Fibroblast of upper back skin (primary cell): ENCODE measurements at regions not wholly inside any gene's neighbourhood (a gene's known extent, or its start where the extent isn't known, plus 50 kb on each side); places are given as distances from the start of the nearest gene placed in this dataset.
A peak's percentile ranks its signal among the peaks of the same experiment; 100 is the strongest.

Experiments
- DNase-seq: peaks from one replicate; pipeline ENCODE4 v3.0.0-alpha.2; 2013

DNA sequence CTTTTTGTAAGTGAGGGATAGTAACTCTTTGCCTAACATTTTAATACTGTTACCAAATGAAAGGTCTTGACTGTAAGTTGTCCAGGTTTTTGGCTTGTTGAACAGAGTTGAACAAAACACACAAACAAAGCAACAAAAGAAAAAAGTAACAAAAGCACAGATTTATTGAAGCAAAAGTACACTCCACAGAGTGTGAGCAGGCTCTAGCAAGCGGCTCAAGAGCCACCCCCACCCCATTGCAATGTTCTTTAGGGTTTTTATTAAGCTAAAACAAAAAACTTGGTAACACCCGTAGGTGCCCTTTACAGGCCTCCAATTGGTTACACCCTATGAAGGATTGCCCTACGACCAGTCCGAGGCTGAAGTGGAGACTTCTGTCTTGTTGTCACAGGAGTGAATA lies 197.4 kb upstream of the MAP3K1 start:
- no peak for DNase-seq

DNA sequence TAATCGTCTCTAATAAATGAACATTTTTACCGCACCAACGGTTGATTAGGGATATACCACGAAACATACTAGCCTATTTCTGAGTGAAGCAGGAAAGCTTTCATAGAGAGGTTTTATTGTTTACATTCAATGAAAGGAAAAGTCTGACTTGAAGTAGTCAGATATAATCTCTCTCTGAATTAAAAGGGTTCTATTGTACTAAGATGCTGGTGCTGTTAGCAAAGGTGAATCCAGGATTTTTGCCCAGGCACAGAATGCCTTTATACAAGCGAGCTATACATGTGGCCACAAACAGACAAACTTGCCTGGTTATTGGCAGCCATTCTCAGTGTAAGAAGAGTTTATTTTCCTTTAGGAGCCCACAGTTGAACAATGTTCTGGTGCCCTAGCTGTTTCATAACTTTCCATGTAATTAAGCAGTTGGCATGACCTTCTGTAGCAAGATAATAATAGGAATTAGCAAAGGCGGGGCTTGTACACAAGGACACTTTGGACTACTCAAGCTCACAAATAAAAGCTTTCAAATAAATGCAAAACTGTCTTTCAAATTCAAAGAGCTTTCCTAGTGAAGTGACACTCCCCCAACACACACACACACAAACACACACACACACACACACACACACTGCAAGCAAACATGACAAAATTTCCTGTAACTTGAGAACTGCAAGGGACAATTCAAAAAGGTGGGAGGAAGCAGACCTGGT lies 198.7 kb upstream of the MAP3K1 start:
- no peak for DNase-seq

DNA sequence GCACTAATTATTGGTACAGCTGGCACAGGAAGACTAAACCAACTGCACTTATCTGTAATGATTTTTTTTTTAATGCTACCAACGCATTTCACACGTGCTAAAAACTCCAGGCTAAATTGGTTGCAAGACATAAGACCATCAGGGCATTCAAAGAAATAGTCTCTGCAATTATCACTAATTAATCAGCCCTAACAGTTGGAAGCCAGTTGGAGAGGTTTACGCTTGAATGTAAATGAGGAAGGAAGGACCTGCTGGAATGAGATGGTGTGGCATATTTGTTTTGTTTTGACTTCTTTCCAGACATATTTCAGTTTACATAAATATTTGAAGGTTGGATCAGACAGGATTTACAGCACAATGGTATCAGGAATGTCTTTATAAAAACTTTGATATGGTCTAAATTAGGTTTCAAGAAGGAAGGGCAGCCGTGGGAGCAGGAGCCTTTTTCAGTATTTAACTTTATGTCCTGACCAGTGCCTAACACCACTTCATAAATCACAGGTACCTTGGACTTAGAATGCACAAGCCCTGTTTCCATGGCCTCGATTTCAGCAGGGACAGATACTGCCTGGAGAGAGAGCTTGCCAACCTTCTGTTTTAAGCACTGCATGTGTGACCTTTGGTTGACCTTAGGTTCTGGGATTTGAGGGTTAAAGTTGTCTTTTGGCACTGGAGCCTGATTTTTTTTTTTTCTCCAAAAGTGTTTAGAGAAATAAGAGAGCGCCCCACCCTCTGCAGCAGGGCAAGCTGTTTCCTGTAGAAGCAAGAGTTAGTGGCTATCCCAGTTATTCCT lies 199.8 kb upstream of the MAP3K1 start:
- no peak for DNase-seq

DNA sequence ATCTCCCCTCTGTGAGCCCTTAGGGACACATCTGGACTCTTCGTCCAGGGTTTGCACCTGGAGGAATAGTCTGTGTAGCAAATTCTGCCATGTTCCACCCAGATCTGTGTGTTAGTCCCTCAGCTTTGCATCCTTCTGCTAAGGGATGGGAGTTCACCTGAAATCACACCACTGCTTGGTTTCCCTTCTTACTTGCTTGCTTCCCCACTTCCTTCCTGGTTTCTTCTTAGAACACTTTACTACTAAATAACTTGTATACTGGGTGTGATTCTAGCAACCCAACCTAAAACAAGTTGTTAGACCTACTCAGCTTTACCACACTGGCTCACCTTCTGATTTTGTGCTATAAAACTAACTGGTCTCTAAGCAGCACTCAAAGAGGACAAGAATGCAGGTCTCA lies 202.6 kb upstream of the MAP3K1 start:
- DNase-seq, result no peak

DNA sequence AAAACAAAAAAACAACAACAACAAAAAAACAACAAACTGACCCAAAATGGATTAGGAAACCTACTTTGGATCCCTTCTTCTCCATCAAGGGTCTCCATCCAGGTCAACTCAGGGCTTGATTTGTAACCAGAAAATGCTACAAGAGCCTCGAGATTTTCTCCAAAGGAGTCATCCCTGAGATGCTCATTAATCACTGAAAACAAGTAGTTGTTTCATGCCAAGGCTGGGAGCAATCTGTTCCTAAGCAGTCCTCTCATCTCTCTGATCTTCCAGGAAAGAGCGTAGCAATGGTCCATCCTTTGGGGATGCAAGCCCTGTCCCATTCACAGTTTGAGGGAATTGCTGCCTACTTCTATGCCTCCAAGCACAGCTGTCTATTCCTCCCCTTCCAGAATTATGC lies 203.0 kb upstream of the MAP3K1 start:
- no peak for DNase-seq

DNA sequence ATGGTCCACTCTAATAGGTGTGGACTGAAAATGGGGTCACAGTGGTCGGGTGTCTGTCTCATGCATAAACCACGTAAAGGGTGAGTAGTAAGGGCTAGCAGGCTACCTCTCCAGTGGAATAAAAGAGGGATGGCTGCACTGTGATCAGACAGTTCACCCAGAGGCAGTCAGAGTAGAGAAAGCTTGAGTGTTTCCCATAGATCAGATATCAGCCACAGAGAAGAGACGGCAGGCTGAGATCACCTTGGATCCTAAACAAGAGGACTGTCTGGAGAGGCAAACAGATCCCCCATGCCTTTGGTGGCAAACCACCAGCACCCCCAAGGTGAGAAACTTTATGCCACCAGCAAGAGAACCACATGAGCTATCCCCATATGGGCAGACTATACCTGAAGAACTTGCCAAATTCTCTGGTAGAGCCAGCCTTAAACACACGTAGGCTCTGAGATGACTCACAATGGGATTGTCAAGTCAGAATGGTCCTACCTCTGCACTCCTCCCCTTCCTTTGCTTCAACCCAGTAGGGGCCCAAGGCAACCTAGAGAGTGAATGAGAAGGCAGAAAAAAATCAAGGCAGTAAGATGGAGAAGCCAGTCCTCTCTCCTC lies 205.2 kb upstream of the MAP3K1 start:
- DNase-seq, result no peak

DNA sequence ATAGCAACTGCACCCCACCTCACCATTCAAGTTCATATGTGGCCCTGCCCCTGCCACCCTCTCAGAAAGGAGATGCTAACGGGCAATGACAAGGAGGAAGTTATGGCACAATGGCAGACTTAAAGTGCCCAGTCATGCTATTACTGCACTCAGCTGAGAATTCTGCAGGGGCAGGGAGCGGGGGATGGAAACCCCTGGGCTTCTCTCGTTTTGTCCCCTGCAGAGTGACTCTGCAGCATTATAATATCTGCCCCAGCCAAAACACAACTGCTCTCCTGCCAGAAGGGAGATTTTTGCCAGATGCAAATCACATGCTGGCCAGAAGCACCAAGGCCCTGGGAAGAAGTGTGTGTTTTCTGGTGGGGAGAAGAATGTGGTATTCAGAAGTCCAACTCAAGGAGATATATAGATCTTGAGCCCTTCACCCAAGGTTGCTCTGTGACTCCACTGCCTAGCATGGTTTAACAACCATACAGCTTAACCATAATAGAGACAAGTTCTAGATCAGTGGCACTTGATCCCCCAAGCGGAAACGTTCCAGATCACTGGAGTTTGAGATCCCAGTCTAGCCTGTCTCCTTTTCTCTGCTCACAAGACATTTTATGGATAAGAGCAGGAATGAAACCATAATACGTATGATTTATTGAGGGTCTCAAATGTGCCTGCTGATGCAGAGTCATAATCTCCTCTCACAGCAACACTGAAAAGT lies 207.0 kb upstream of the MAP3K1 start:
- DNase-seq, result peak; percentile 68

DNA sequence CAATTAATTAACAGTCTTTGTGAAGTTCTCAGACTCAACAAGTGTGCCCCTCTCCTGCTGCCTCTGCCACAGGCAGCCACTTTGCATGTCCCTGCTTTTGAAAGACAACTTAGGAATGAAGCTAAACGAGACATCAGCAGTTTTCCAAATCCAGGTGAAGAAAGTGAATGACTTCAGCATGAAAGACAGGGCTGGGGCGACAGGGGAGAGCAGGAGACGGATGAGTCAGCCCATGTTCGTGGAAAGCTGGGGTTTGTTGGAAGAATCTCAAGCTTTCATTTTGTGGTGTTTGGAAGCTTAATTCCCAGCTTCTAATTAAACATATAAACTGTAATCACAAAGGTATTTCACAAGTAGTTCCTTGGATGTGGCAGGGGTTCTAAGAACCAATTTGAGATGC lies 207.8 kb upstream of the MAP3K1 start:
- peak; percentile 69 for DNase-seq

DNA sequence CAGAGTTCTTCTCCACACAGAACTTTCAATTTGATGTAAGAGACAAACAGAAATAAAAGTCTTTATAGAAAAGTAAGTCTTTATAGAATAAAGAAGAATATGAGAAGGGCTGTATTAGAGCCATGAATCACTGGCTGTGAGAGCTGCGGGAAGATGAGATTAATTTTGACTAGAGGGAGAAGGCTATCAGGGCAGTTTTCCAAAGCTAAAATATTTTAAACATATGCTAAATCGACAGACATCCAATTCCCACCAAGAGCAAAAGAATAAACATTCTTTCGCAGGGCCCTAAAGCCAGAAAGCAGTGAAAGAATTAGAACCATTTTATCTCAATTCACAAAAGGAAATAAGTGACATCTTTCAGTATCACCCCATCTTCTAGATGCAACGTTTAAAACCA lies 208.3 kb upstream of the MAP3K1 start:
- peak; percentile 87 for DNase-seq

DNA sequence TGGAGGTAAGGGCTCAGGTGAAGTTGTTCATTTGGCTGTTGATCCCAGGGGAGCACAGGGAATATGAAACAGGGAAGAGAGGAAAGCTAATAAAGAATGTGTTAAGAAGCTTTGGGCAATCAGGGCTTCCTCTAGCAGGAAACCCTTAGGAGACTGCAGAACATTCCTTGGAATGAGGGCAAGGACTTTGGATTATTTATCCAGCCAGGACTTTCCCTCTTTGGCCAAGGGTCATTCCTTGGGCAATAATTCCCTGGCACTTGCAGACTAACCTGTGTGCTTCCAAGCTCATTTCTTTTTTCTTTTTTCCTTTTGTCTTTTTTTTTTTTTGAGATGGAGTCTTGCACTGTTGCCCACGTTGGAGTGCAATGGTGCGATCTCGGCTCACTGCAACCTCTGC lies 209.2 kb upstream of the MAP3K1 start:
- no peak for DNase-seq

DNA sequence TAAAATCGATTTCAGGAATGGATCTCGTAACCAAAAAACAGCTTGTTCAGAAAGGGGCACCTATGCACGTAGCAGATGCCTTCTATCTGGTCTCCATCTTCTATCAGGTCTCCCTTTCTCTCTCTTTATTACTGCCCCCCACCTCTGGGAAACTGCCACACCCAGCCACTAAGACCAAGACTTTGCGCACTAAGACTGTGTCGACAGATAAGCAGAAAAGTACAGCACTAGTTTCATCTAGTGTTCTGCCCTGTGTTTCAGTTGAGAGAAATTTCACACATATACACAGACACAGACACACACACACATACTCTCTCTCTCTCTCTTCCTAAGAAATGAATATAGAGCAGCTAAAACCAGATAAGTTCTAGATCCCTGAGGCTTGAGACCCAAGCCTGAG lies 210.1 kb upstream of the MAP3K1 start:
- no peak for DNase-seq

DNA sequence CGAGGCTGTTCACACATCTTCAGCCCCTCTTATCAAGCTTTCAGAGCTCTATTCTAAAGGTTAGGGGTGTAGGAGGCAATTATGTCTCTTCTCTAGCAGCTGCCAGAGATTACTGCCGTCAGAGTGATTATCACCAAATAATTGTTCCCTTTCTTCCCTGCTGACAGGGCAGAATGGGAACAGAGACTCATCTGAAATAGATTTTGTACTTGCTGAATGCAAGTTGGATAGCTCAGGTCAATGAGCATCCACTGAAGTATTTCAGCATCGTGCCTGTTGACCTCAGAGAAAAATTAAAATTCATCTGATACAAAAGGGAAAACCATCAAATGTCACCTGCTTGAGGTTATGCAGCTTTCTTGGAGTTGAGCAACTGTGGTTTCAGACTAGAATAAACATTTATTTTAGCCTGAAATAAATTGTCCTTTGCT lies 213.7 kb upstream of the MAP3K1 start:
- peak; percentile 68 for DNase-seq

DNA sequence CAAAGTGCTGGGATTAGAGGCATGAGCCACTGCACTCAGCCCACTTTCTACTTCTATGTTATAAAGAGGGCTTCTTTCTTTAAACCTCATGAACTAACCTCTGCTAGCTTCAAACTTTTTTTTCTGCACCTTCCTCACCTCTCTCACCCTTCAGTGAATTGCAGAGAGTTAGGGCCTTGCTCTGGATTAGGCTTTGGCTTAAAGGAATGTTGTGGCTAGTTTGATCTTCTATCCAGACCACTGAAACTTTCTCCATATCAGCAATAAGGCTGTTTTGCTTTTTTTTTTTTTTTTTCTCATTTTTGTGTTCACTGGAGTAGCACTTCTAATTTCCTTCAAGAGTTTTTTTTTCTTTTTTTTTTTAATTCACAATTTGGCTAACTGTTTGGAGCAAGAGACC lies 216.4 kb upstream of the MAP3K1 start:
- no peak for DNase-seq

DNA sequence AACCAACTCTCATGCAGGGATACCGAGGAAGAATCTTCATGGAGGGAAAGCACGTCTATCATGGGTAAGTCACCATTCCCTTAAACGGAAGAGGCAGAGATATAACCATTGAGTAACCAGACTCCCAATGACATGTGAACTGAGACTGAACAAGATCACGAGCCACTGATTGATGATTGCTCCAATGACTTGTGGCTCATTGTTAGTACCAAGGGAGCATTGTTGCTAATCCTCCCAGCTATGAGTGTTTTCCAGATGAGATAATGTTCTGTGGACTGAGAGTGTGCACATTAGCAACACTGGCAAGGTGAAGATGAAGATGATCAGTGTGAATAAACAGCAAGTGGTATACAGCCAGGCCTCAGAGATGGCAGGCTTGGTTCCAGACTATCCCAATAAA lies 219.2 kb upstream of the MAP3K1 start:
- no peak for DNase-seq

DNA sequence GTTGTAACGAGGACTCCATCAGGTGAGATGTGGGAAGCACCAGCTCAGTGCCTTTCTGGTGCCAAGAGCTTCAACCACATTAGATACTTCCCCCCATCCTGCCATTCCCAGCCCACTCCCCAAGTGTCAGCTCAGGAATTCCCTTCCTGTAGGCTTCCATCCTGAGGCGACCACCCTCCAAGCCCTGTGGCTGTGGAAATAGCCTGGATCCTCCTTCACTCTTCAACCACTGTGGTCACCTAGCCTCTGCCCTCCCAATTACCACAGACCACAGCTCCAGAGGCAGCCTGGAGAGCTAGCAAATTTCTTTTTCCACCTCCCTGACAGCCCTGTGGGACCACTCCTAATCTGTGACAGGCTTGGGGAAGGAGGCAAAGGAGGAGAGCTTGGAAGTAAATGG lies 219.8 kb upstream of the MAP3K1 start:
- peak; percentile 20 for DNase-seq

DNA sequence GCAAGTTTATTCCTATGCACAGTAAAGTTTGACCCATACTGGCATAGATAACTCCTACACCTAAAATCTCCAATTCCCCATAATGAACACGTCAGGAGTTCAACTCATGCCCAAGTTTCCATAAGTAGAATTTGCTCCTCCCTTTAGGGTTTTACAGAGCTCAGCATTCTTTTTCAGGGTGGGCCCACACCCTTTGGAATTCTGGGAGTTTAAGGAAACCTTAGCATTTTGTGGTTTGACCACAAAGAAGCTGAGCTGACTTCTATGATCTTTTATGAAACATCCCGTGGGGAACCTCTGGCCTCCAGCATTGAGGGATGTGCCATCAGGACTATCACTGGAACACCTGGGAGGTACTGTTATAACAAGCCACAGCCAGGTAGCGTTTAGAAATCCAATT lies 220.6 kb upstream of the MAP3K1 start:
- DNase-seq, result peak; percentile 56

DNA sequence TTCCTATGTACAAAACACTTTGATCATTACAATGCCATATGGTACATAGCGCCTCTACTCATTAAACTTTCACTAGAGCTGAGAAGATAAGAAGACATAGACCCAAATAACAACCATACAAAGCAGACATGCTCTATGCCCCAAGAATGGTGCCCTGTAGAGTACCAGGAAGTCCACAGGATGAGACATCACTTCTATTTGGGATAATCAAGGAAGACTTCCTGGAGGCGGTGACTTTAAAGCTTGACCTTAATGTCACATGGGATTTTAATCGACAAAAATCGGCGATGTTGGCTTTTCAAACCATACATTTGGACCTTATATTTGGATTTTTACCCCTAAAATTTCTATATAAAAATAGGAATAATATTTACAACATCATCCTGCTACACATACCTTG lies 224.3 kb upstream of the MAP3K1 start:
- DNase-seq, result no peak

DNA sequence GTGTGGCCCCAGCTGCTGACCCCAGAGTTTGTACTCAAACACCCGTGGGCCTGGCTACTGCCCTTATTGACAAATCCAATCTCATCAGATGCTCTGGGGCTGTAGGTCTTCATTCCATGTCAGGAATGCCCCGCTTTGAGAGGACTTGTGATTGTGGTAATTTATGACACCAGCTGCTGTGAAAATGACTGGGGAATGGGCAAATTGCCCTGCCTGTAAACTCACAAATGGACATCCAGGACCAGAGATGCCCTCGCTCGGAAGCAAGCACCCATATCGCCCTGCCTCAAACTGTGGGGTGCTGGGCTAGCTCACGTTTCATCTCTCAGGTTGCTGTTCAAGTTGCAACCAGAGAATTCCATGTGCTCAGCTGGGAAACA lies 225.9 kb upstream of the MAP3K1 start:
- DNase-seq, result no peak

DNA sequence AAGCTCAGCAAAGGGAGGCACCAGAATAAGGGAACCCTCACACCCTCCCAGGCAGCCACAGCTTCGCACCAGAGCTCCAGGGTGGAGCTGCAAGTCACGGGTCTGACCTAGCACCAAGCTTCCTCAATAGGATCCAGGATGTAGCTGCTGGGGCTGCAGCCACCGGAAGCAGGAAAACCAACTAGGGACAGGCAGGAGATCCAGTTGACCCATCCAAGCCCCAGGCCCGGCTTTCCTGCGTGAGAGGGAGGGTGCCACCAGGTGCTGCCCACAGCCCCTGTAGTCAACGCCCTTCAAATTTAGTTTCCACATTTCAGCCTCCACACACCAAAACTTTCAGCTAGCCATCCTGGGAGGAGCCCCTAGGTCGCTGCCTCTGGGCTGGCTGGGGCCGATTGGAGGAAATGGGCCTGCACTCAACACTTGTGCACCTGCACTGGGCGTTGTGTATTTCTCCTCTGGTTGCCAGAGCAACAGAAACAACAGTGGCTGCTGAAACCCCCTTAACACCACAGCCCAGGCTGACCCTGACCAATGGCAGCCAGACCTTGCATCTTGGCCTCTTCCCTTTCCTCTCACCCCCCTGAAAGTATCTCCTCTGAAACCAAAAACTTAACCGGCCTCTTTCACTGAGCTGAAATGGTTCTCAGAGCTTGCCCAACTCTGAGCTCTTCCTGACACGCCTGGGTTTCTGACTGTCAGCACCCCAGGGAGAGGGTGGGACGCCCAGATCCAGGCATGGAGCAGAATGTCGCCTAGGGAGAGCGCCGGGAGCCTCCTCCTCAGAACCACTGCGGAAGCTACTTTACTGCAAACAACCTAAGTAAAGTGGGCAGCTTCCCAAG lies 226.5 kb upstream of the MAP3K1 start:
- no peak for DNase-seq

DNA sequence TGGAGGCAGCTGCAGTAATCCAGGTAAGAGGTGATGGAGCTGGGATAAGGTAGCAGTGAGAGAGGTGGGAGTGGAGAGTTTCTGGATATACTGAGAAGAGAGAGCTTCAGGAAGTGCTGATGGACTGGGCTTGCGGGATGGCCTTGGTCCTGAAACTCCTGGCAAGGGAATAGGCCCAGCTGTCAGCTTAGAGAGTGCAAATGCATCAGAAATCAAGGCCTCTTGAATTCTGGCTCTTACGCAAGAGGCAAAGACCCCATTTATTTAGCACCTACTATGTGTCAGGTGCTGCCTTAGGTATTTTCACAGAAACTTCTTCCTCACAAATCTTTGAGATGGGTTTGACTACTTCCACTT lies 227.2 kb upstream of the MAP3K1 start:
- no peak for DNase-seq

DNA sequence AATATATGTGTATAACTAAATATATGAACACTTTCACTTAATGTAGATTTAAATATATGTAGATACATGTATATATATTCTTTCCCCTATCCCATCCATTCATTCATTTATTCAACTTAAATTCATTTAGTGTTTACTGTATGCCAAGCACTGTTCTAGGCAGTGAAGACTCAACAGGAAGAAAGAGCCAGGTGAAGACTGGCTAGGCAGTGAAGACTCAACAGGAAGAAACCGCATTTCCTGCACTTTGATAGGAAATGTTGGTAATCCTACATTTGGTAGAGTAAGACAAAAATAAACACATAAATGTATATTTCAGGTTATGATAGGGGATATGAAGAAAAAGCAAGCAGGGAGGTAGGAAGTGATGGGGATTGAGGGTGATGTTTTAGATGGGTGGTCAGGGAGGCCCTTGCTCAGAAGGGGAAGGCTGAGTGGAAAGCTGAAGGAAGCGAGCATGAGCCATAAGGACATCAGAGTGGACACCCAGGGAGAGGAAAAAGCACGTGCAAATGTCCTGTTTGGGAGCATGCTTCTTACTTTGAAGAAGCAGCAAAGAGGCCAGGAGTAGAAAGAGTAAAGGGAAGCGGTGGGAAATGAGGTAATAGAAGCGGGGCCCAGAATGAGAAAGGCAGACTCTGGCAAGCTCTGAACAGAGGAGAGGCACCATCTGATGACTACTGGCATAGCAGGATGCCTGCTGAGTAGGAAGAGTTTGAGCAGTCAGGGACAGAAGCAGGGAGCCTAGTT lies 227.8 kb upstream of the MAP3K1 start:
- no peak for DNase-seq
